AG04449 (cell line): ENCODE measurements at regions not wholly inside any gene's neighbourhood (a gene's known extent, or its start where the extent isn't known, plus 50 kb on each side); places are given as distances from the start of the nearest gene placed in this dataset.

Source experiments
- CTCF ChIA-PET: fragments of 350-600 bp; formaldehyde crosslinking; extraction: SDS; loops from one replicate; lab custom pipeline; 2021; ENCODE audit warnings: antibody characterized with exemption; lab: Yijun Ruan, JAX
- POLR2A ChIA-PET: fragments of 400-600, 350-600 bp; formaldehyde crosslinking; extraction: SDS; loops from one replicate; lab custom pipeline; 2020; ENCODE audit warnings: antibody characterized with exemption, inconsistent platforms; lab: Yijun Ruan, JAX
- DNase-seq: peaks from one replicate; pipeline ENCODE4 v3.0.0-alpha.2; 2010; ENCODE audit warnings: low read depth, low spot score
- H3K4me3 ChIP-seq: 2 replicates; pipeline ENCODE4 v1.5.1; 2011; ENCODE audit warnings: low read depth, mild to moderate bottlenecking, control low read depth, low read length
- TF ChIP-seq, protein P1 (sequence below): IDR thresholded peaks from one replicate; pipeline ENCODE4 v1.5.1; 2011; ENCODE audit warnings: mild to moderate bottlenecking, moderate library complexity, low read length, control low read depth, inconsistent platforms; ENCODE audit not compliant: insufficient read depth; ENCODE audit errors: missing control alignments

DNA sequence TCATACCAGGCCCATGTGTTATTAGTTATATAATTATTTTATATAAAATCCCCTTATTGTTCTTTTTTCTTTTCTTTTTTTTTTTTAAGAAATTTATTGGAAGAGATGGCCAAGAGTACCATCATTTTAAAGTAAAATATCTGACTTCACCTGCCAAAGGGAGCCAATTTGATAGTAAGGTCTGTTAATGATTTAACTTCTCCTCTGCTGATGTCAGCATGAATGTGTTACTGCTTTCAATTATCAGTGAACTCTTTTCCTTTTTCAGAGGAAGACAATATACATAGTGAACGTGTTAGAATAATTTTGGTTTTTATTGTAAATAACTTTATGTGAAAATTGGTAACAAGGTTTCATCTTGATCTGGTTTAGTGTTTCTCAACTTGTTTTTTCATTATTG is 409.6 kb downstream of the SH3GL2 start:
- CTCF ChIA-PET, result no interaction called here
- DNase-seq, result no peak
- POLR2A ChIA-PET, result no interaction called here
- TF ChIP-seq, protein P1, sequence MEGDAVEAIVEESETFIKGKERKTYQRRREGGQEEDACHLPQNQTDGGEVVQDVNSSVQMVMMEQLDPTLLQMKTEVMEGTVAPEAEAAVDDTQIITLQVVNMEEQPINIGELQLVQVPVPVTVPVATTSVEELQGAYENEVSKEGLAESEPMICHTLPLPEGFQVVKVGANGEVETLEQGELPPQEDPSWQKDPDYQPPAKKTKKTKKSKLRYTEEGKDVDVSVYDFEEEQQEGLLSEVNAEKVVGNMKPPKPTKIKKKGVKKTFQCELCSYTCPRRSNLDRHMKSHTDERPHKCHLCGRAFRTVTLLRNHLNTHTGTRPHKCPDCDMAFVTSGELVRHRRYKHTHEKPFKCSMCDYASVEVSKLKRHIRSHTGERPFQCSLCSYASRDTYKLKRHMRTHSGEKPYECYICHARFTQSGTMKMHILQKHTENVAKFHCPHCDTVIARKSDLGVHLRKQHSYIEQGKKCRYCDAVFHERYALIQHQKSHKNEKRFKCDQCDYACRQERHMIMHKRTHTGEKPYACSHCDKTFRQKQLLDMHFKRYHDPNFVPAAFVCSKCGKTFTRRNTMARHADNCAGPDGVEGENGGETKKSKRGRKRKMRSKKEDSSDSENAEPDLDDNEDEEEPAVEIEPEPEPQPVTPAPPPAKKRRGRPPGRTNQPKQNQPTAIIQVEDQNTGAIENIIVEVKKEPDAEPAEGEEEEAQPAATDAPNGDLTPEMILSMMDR, result no peak
- no peak overlapping the region for H3K4me3 ChIP-seq

DNA sequence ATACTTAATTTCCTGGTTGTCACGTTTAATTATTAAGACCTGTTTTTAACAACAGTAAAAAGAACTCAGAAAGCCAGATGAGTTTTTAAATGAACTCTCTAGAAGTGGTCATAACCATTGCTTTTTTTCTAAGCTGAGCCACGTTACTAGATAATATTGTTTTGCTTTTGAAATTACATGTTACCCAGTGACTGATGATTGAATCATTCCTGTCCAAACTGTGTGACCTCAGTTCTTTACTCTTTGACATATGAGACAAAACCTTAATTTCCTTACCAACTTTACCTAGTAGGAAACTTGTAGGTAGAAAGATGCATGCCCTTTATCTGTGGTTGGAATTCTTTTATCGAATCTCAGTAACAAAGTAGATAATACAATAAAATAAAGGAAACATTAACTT is 411.7 kb downstream of the SH3GL2 start:
- DNase-seq, result no peak
- no peak overlapping the region for H3K4me3 ChIP-seq
- ChIA-PET POLR2A (no interaction called here), CTCF (no interaction called here)
- TF ChIP-seq, protein P1, result no peak

DNA sequence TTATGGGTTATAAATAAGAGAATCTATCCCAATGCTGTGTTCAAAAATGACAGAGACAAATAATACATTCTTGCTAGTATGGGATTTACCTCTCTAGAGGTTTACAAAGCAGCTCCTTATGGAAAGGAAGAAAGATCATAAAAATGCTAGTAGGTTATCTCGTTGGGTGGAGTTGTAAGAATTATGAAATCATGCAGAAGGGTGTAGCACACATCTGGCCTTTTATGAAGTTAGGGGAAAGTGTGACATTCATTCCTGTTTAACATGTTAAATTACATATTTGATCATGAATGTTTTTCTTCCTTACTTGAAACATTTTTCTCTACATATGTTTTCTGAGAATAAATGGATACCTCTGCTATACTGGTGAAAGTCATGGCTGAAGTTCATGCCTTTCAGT is 414.2 kb downstream of the SH3GL2 start:
- no peak overlapping the region for H3K4me3 ChIP-seq
- no peak for DNase-seq
- TF ChIP-seq, protein P1, result no peak
- POLR2A ChIA-PET, result no interaction called here
- CTCF ChIA-PET, result no interaction called here

DNA sequence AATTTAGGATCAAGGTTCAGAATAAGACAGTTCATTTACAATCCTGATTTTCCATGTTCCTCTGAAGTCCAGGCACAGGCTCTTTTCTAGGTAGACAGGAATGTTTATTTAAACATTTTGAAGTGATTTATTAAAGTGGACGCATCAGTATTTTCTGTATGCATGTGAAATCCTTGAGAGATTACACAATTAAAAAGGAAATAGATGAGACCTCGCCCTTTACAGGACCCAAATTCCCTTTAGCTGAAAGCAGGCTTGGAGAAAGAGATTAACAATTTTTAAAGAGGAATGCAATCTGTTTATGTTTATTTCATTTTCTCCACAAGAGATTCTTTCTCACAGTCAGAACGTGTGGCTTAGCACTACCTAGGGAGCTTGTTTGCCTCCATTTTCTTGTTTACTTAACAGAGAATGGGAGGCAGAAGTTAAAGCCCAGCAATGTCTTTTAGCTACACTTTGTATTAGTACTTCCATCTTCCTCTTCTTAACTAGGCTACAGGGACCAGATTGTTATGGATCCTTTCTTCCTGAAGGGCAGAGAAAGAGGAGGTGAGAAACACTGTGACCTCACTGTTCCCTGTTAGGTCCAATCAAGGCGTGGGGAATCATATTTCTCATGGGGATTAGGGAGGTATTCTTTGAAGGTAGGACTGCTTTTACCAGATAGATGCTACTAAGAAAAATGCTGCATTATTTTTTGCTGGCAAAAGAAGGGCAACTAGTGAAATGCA is 416.0 kb downstream of the SH3GL2 start:
- TF ChIP-seq, protein P1, result no peak
- DNase-seq, result no peak
- H3K4me3 ChIP-seq, result no peak overlapping the region
- ChIA-PET CTCF (no interaction called here), POLR2A (no interaction called here)

DNA sequence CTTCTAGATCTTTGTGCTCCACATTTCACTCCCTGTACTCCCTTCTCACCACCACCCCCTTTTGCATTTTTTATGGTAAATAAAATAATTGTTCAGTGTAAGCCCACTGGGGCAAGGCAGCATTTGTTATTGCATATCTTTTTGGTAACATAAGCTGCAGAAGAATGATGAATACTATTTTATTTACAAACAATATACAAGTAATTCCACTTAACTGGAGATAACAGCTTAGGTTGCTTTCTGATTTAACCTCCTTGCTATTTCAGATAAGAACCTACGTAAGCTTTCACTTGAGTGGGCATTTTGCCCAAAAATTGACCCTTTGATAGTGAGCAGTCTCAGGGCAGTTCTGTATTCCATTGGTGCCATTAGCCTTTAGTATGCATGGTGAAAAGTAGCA is 417.9 kb downstream of the SH3GL2 start:
- DNase-seq, result no peak
- TF ChIP-seq, protein P1, result no peak
- CTCF ChIA-PET, result no interaction called here
- POLR2A ChIA-PET, result no interaction called here
- no peak overlapping the region for H3K4me3 ChIP-seq

DNA sequence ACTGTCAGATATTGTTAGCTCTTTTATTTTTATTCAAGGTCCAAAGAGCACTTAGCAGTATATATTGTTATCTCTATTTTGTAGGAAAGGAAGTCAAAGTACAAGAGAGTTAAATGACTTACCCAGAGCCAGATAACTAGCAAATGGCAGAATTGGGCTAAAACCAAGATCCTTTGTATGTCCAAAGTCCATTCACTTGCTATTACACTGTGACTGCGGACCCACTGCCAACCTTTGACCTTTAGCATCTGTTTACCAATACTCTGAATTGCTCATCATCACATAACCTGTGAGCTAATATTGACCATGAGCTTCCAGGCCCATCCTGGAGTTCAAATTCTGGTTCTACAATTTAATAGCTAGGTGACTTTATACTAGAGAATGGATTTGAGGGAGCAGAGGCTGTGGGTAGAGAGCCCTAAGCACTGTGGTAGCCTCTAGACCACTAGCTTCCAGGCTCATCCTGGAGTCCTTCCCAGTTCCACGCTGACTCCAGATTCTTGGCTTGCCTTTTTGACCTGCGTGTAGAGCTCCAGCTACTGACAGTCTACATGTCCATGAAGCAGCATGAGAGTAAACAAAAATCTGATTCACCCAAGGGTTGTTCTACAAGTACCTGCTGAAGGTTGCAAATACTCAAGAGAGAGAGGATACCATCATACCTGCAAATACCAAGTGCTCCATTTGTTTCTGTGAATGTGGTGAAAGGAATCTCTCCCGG is 424.0 kb downstream of the SH3GL2 start:
- POLR2A ChIA-PET, result no interaction called here
- H3K4me3 ChIP-seq, result no peak overlapping the region
- CTCF ChIA-PET, result no interaction called here
- DNase-seq, result no peak
- TF ChIP-seq, protein P1, result no peak
